Colonic mucosa (tissue), 4 donors: ENCODE measurements at regions not wholly inside any gene's neighbourhood (a gene's known extent, or its start where the extent isn't known, plus 50 kb on each side); places are given as distances from the start of the nearest gene placed in this dataset.

Experiments used
- DNase-seq: peaks from one replicate; pipeline ENCODE4 v3.0.0-alpha.2; 2020
- H3K27ac ChIP-seq: fragments of 200-600 bp; one replicate; pipeline ENCODE4 v1.8.0; 2021
- H3K27me3 ChIP-seq: fragments of 200-600 bp; one replicate; pipeline ENCODE4 v1.8.0; 2021
- H3K36me3 ChIP-seq: fragments of 200-600 bp; one replicate; pipeline ENCODE4 v1.8.0; 2021
- H3K4me1 ChIP-seq: fragments of 200-600 bp; one replicate; pipeline ENCODE4 v1.8.0; 2021; ENCODE audit warnings: mild to moderate bottlenecking
- H3K4me3 ChIP-seq: fragments of 200-600 bp; one replicate; pipeline ENCODE4 v1.8.0; 2021
- H3K9ac ChIP-seq, 2 donors: one replicate each; pipeline ENCODE4 v1.7.0; 2013; ENCODE audit warnings: control low read depth in 2 of 2, low read depth in 2 of 2, low read length in 2 of 2
- H3K9me3 ChIP-seq: fragments of 200-600 bp; one replicate; pipeline ENCODE4 v1.8.0; 2021
- CTCF ChIP-seq: fragments of 200-600 bp; IDR thresholded peaks from one replicate; pipeline ENCODE4 v1.8.0; 2022; ENCODE audit warnings: antibody characterized with exemption, mild to moderate bottlenecking
- intact Hi-C: fragments of 100-400 bp; cut with DNase I; formaldehyde crosslinking; loops from one replicate; pipeline ENCODE4 v1.14.1; 2022
- donor health status: healthy.
- donor health status: DM: no; HTN: no; CAD: no.
- donor health status: DM: no; HTN: no; CAD: no.

- no peak for TF ChIP-seq CTCF
- Histone ChIP-seq H3K36me3 (no peaks in the 10 kb centered on the region), H3K9me3 (no peaks in the 10 kb centered on the region), H3K4me3 (no peak overlapping the region), H3K9ac (no peak overlapping the region), H3K4me1 (no peaks in the 10 kb centered on the region), H3K27ac (no peak overlapping the region), H3K27me3 (no peaks in the 10 kb centered on the region)
- no peak for DNase-seq
- intact Hi-C loops = loop anchor here (5.0 kb wide), 1 partner anchor 448 kb away; no protein-coding TSS in a partner anchor
These were observed 915.5 kb downstream of the KCNJ2 start for GRCh38 chr17:71084838-71085237.

- no peaks in the 10 kb centered on the region for H3K9me3 ChIP-seq
- H3K36me3 ChIP-seq = no peaks in the 10 kb centered on the region
- H3K9ac ChIP-seq = no peak overlapping the region
- intact Hi-C loops = no loop called here
- peak; percentile 22 for DNase-seq
- no peak overlapping the region for H3K4me3 ChIP-seq
- no peaks in the 10 kb centered on the region for H3K4me1 ChIP-seq
- TF ChIP-seq CTCF = peak; percentile 28
- no peak overlapping the region for H3K27ac ChIP-seq
- H3K27me3 ChIP-seq = no peaks in the 10 kb centered on the region
These were observed 916.1 kb downstream of the KCNJ2 start for GRCh38 chr17:71085238-71086033.

GRCh38 chr17:71089431-71089830 lies 920.1 kb downstream of the KCNJ2 start:
- intact Hi-C loops = no loop called here
- H3K4me3 ChIP-seq = no peak overlapping the region
- H3K27ac ChIP-seq = no peak overlapping the region
- H3K9ac ChIP-seq = no peak overlapping the region
- no peaks in the 10 kb centered on the region for H3K36me3 ChIP-seq
- DNase-seq = no peak
- no peaks in the 10 kb centered on the region for H3K4me1 ChIP-seq
- no peaks in the 10 kb centered on the region for H3K9me3 ChIP-seq
- TF ChIP-seq CTCF = no peak
- no peaks in the 10 kb centered on the region for H3K27me3 ChIP-seq

- Histone ChIP-seq H3K4me1 (no peaks in the 10 kb centered on the region), H3K27ac (no peak overlapping the region), H3K36me3 (no peaks in the 10 kb centered on the region), H3K9ac (no peak overlapping the region), H3K4me3 (no peak overlapping the region), H3K27me3 (no peaks in the 10 kb centered on the region), H3K9me3 (no peaks in the 10 kb centered on the region)
- DNase-seq = no peak
- no peak for TF ChIP-seq CTCF
- intact Hi-C loops = no loop called here
These were observed 928.7 kb downstream of the KCNJ2 start for GRCh38 chr17:71098071-71098470.

GRCh38 chr17:71099003-71099714 lies 929.8 kb downstream of the KCNJ2 start:
- no peaks in the 10 kb centered on the region for H3K27me3 ChIP-seq
- no peaks in the 10 kb centered on the region for H3K36me3 ChIP-seq
- intact Hi-C loops = no loop called here
- no peak for DNase-seq
- H3K4me1 ChIP-seq = no peaks in the 10 kb centered on the region
- H3K9ac ChIP-seq = no peak overlapping the region
- H3K27ac ChIP-seq = no peak overlapping the region
- H3K4me3 ChIP-seq = no peak overlapping the region
- no peak for TF ChIP-seq CTCF
- H3K9me3 ChIP-seq = no peaks in the 10 kb centered on the region
